ENCODE measurements at regions not wholly inside any gene's neighbourhood (a gene's known extent, or its start where the extent isn't known, plus 50 kb on each side); places are given as distances from the start of the nearest gene placed in this dataset.
A peak's percentile ranks its signal among the peaks of the same experiment; 100 is the strongest.

DNA sequence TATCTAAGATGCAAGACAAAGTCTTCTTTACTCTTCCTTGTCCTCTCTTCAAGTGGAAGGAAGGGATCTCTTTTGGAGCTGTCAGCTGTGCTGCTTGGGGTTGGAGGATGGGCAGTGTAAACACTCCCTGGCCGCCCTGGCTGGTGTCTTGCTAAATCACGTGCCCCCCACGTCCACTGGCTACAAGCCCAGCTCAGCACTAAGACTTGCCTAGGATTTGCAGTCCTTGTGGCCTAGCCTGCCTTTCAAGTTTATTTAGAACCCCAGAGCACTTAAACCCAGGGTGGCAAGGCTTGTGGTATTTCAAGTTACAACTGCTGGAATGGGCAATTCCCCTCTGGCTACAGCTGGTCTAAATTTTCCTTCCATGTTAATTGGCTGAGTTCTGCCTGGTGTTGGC lies 272.4 kb upstream of the MYO3A start:
- TF ChIP-seq, protein P1, sequence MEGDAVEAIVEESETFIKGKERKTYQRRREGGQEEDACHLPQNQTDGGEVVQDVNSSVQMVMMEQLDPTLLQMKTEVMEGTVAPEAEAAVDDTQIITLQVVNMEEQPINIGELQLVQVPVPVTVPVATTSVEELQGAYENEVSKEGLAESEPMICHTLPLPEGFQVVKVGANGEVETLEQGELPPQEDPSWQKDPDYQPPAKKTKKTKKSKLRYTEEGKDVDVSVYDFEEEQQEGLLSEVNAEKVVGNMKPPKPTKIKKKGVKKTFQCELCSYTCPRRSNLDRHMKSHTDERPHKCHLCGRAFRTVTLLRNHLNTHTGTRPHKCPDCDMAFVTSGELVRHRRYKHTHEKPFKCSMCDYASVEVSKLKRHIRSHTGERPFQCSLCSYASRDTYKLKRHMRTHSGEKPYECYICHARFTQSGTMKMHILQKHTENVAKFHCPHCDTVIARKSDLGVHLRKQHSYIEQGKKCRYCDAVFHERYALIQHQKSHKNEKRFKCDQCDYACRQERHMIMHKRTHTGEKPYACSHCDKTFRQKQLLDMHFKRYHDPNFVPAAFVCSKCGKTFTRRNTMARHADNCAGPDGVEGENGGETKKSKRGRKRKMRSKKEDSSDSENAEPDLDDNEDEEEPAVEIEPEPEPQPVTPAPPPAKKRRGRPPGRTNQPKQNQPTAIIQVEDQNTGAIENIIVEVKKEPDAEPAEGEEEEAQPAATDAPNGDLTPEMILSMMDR (conservative IDR thresholded peaks at IDR 0.05; ENCODE audit: control insufficient read depth, insufficient read depth, low read depth, low read length), result no peak
- DNase-seq (ENCODE audit: low read depth), result no peak
- H3K4me3 ChIP-seq (ENCODE audit: control insufficient read depth, low read depth, low read length), result no peak overlapping the region

DNA sequence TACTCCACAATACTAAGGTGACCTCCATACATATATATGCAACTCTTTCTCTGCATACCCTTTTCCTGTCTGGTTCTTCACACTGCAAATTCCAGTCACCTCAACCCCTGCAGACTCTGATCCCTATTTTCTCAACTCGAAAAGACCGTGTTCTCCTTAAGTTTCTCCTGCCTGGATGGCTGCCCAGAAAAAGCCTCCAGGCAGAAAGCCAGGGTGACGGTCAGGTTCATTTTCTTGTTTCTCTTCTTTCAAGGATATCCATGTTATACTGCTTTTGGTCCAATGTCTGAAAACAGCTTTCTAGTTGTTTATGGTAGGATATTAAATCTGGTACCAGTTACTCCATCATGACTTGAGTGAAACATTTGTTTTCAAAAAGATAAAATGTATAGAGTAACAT lies 267.8 kb upstream of the MYO3A start:
- no peak for DNase-seq (ENCODE audit: low read depth)
- no peak overlapping the region for H3K4me3 ChIP-seq (ENCODE audit: control insufficient read depth, low read depth, low read length)
- TF ChIP-seq, protein P1 (conservative IDR thresholded peaks at IDR 0.05; ENCODE audit: control insufficient read depth, insufficient read depth, low read depth, low read length), result no peak

DNA sequence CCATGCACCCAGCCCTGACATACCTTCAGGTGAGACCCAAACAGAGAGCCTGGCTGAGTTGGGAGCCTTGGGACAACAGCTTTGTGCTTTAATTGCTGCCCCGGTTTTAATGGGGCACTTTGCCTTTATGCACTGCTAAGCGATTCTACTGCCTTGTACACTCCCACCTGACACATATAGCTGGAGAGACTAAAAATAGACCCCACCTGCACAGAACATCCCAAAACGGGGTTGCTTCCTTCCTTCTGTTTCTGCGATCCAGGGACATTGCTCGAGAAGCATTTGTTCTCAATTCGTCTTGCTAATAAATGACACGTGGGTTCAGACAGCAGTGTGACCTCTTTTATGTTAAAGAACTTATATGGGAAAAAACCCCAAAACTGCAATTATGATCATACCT lies 258.8 kb upstream of the MYO3A start:
- no peak for DNase-seq (ENCODE audit: low read depth)
- no peak overlapping the region for H3K4me3 ChIP-seq (ENCODE audit: control insufficient read depth, low read depth, low read length)
- TF ChIP-seq, protein P1 (conservative IDR thresholded peaks at IDR 0.05; ENCODE audit: control insufficient read depth, insufficient read depth, low read depth, low read length), result no peak

DNA sequence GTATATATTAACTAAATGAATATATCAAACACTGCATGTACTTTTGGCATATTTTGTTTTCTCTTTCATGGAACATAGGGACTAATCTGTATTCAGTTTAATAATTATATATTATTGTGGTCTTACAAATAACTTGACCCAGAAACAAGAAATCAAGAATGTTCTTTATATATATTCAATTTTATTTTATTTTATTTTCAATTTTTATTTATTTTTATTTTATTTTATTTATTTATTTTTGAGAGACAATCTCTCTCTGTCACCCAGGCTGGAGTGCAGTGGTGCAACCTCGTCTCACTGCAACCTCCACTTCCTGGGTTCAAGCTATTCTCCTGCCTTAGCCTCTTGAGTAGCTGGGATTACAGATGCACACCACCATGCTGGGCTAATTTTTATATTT lies 258.4 kb upstream of the MYO3A start:
- DNase-seq (ENCODE audit: low read depth), result no peak
- no peak overlapping the region for H3K4me3 ChIP-seq (ENCODE audit: control insufficient read depth, low read depth, low read length)
- TF ChIP-seq, protein P1 (conservative IDR thresholded peaks at IDR 0.05; ENCODE audit: control insufficient read depth, insufficient read depth, low read depth, low read length), result no peak

DNA sequence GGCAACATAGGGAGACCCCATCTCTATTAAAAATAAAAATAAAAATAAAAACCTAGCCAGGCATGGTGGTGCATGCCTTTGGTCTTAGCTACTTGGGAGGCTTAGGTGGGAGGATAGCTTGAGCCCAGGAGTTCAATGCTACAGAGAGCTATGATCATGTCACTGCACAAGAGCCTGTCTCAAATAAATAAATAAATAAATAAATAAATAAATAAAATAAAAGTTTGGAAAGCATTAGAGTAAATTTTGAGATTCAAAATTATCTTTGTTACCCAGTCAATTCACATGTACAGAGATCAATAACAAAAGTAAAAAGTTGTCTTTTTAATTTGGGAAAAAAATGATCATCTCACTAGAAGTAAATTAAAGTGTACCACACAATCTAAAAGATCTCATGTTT lies 255.8 kb upstream of the MYO3A start:
- TF ChIP-seq, protein P1 (conservative IDR thresholded peaks at IDR 0.05; ENCODE audit: control insufficient read depth, insufficient read depth, low read depth, low read length), result no peak
- no peak for DNase-seq (ENCODE audit: low read depth)
- H3K4me3 ChIP-seq (ENCODE audit: control insufficient read depth, low read depth, low read length), result no peak overlapping the region

DNA sequence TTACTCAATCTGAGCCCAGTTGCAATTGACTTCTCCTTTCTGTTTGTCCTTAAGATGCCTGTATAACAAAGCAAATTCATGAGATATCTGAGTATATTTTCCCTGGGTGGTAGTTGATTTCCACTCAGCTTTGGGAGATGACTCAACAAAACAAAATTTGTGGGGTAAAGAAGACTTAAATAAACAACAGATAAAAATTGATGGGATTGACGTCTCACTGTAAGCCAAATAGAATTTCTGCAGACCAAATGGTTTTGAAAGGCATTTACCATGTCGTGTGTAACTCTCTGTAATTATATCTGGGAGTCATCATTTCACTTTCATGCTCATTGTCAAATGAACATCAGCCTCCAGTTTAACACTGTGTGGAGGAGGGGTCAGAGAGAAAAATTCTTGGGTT lies 255.4 kb upstream of the MYO3A start:
- DNase-seq (ENCODE audit: low read depth), result no peak
- TF ChIP-seq, protein P1 (conservative IDR thresholded peaks at IDR 0.05; ENCODE audit: control insufficient read depth, insufficient read depth, low read depth, low read length), result no peak
- H3K4me3 ChIP-seq (ENCODE audit: control insufficient read depth, low read depth, low read length), result no peak overlapping the region

DNA sequence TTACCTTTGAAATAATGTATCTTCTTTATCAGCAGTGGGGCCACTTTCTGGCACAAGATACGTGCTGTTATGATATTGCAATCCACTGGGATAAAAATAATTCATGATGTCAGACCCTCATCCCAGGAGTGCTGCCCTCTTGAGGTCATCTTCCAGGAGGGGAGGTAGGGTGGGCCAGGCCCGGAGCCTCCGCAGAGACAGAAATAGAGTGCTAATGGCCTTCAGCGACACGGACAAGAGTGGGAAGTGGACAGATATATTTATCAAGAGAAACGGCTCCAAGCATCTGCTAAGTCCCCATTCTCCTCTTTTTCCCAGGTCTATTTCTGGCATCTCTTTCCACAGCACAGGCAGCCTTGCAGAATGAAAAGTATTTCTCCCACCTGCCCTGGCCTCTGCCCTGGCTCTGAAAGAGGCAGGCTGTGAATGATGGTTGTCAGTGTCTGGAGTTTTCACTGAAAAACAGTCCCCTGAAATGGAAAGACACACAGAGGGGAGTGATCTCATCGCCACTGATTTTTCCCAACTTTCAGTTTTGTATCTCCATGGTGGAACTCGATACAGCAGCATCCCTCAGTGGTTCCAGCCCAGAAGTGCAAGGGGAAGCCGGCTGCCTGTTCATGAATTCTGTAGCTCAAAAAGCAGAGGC lies 251.7 kb upstream of the MYO3A start:
- no peak overlapping the region for H3K4me3 ChIP-seq (ENCODE audit: control insufficient read depth, low read depth, low read length)
- peak; percentile 1 for DNase-seq (ENCODE audit: low read depth)

More for the DNA sequence above, 251.7 kb upstream of the MYO3A start:
- TF ChIP-seq, protein P1 (conservative IDR thresholded peaks at IDR 0.05; ENCODE audit: control insufficient read depth, insufficient read depth, low read depth, low read length), result peak; percentile 19

All from fibroblast of mammary gland (primary cell).